ENCODE measurements at regions not wholly inside any gene's neighbourhood (a gene's known extent, or its start where the extent isn't known, plus 50 kb on each side); places are given as distances from the start of the nearest gene placed in this dataset.

GRCh38 chr15:94042180-94042928, 189.0 kb upstream of the MCTP2 start:
- intact Hi-C loops (cut with micrococcal nuclease; ENCODE audit: unreplicated experiment), result no loop called here
- H3K27me3 Mint-ChIP-seq (ENCODE audit: unreplicated experiment), result no peaks in the 10 kb centered on the region
- CTCF ChIA-PET, result no interaction called here
- no peak overlapping the region for H3K4me3 Mint-ChIP-seq (ENCODE audit: low read depth, unreplicated experiment)
- H3K27ac Mint-ChIP-seq (ENCODE audit: unreplicated experiment), result no peak overlapping the region
- no peaks in the 10 kb centered on the region for H3K4me1 Mint-ChIP-seq (ENCODE audit: low read depth, unreplicated experiment)
- H3K9me3 Mint-ChIP-seq (ENCODE audit: low read depth, unreplicated experiment), result peaks cover 16% of the 10 kb centered on the region
- DNase-seq, result no peak
- no peaks in the 10 kb centered on the region for H3K36me3 Mint-ChIP-seq (ENCODE audit: insufficient read depth, unreplicated experiment)
- no TSS peak for BruUV-seq (replicated peaks)
- no peak for TF ChIP-seq CTCF (IDR thresholded peaks at IDR 0.05; ENCODE audit: unreplicated experiment)

- no peaks in the 10 kb centered on the region for H3K36me3 Mint-ChIP-seq (ENCODE audit: insufficient read depth, unreplicated experiment)
- BruUV-seq (replicated peaks), result no TSS peak
Measured at GRCh38 chr15:94041746-94042145, 189.6 kb upstream of the MCTP2 start.

GRCh38 chr15:94040541-94041248, 190.7 kb upstream of the MCTP2 start:
- H3K27ac Mint-ChIP-seq (ENCODE audit: unreplicated experiment), result no peak overlapping the region
- H3K4me1 Mint-ChIP-seq (ENCODE audit: low read depth, unreplicated experiment), result no peaks in the 10 kb centered on the region
- CTCF ChIA-PET, result no interaction called here

More at GRCh38 chr15:94041746-94042145, 189.6 kb upstream of the MCTP2 start:
- Mint-ChIP-seq H3K27me3 (ENCODE audit: unreplicated experiment) (no peaks in the 10 kb centered on the region), H3K4me3 (ENCODE audit: low read depth, unreplicated experiment) (no peak overlapping the region), H3K27ac (ENCODE audit: unreplicated experiment) (no peak overlapping the region), H3K4me1 (ENCODE audit: low read depth, unreplicated experiment) (no peaks in the 10 kb centered on the region), H3K9me3 (ENCODE audit: low read depth, unreplicated experiment) (peaks cover 16% of the 10 kb centered on the region)
- CTCF ChIA-PET, result no interaction called here
- no peak for DNase-seq
- intact Hi-C loops (cut with micrococcal nuclease; ENCODE audit: unreplicated experiment), result loop anchor here (1.0 kb wide), 1 partner anchor 18 kb away; no protein-coding TSS in a partner anchor
- TF ChIP-seq CTCF (IDR thresholded peaks at IDR 0.05; ENCODE audit: unreplicated experiment), result no peak

DNA sequence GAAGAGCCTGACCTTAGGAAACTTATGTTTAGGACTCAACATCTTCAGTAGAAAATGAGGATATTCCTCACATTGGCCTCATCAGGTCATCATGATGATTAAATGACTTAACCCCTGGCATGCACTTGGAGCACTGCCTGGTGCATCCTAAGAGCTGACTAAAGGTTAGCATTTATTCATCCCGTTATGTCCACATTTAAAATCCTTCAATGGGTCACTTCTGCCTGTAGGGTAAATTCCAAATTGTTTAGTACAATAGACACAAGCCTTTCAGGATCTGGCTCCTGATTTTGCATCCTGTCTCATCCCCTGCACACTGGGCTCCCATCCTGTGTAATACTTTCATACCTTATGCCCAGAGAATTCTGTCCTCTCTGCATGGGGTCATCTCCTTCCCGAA, 195.2 kb upstream of the MCTP2 start:
- Mint-ChIP-seq H3K27ac (ENCODE audit: unreplicated experiment) (no peak overlapping the region), H3K4me1 (ENCODE audit: low read depth, unreplicated experiment) (no peaks in the 10 kb centered on the region), H3K36me3 (ENCODE audit: insufficient read depth, unreplicated experiment) (no peaks in the 10 kb centered on the region), H3K9me3 (ENCODE audit: low read depth, unreplicated experiment) (peaks cover 10% of the 10 kb centered on the region), H3K4me3 (ENCODE audit: low read depth, unreplicated experiment) (no peak overlapping the region), H3K27me3 (ENCODE audit: unreplicated experiment) (no peaks in the 10 kb centered on the region)
- no peak for DNase-seq
- TF ChIP-seq CTCF (IDR thresholded peaks at IDR 0.05; ENCODE audit: unreplicated experiment), result no peak
- no TSS peak for BruUV-seq (replicated peaks)
- CTCF ChIA-PET, result no interaction called here
- intact Hi-C loops (cut with micrococcal nuclease; ENCODE audit: unreplicated experiment), result no loop called here

More at GRCh38 chr15:94040541-94041248, 190.7 kb upstream of the MCTP2 start:
- H3K27me3 Mint-ChIP-seq (ENCODE audit: unreplicated experiment), result no peaks in the 10 kb centered on the region
- no peaks in the 10 kb centered on the region for H3K36me3 Mint-ChIP-seq (ENCODE audit: insufficient read depth, unreplicated experiment)
- peaks cover 20% of the 10 kb centered on the region for H3K9me3 Mint-ChIP-seq (ENCODE audit: low read depth, unreplicated experiment)
- TF ChIP-seq CTCF (IDR thresholded peaks at IDR 0.05; ENCODE audit: unreplicated experiment), result no peak
- H3K4me3 Mint-ChIP-seq (ENCODE audit: low read depth, unreplicated experiment), result no peak overlapping the region
- intact Hi-C loops (cut with micrococcal nuclease; ENCODE audit: unreplicated experiment), result loop anchor here (1.0 kb wide), 1 partner anchor 19 kb away; no protein-coding TSS in a partner anchor
- DNase-seq, result no peak
- BruUV-seq (replicated peaks), result no TSS peak
